ENCODE measurements at regions not wholly inside any gene's neighbourhood (a gene's known extent, or its start where the extent isn't known, plus 50 kb on each side); places are given as distances from the start of the nearest gene placed in this dataset.

DNA sequence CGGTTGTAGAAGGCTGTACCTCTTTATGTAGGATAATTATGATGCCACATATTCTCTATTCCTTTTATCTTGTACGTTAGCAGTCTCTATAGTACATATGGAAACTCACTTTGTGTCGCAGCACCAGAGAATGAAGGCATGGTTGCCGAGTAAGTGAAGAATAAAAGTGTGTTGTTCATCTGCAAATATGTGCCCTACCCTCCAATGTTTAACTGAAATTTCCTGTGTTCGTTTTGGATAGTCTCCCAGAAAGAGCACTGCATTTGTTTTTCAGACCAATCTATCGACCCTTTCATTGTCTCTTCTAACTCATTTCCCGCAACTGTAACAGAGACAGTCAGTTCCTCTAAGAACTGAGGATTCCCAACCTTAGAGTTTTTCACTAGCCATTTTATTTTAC is 592.8 kb downstream of the TUSC7 start:
- Histone ChIP-seq H3K36me3 (no peaks in the 10 kb centered on the region), H3K27me3 (ENCODE audit: low read depth) (no peaks in the 10 kb centered on the region), H3K4me1 (no peaks in the 10 kb centered on the region), H3K4me3 (no peak overlapping the region), H3K9me3 (replicated peaks) (peaks cover 3% of the 10 kb centered on the region), H3K27ac (replicated peaks) (no peak overlapping the region)
- TF ChIP-seq, protein P1, sequence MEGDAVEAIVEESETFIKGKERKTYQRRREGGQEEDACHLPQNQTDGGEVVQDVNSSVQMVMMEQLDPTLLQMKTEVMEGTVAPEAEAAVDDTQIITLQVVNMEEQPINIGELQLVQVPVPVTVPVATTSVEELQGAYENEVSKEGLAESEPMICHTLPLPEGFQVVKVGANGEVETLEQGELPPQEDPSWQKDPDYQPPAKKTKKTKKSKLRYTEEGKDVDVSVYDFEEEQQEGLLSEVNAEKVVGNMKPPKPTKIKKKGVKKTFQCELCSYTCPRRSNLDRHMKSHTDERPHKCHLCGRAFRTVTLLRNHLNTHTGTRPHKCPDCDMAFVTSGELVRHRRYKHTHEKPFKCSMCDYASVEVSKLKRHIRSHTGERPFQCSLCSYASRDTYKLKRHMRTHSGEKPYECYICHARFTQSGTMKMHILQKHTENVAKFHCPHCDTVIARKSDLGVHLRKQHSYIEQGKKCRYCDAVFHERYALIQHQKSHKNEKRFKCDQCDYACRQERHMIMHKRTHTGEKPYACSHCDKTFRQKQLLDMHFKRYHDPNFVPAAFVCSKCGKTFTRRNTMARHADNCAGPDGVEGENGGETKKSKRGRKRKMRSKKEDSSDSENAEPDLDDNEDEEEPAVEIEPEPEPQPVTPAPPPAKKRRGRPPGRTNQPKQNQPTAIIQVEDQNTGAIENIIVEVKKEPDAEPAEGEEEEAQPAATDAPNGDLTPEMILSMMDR (IDR thresholded peaks at IDR 0.05; ENCODE audit: borderline replicate concordance): no peak
- intact Hi-C loops (cut with micrococcal nuclease): no loop called here
- DNase-seq: no peak

GRCh38 chr3:117303443-117303842 is 593.9 kb downstream of the TUSC7 start:
- Histone ChIP-seq H3K4me3 (no peak overlapping the region), H3K27me3 (ENCODE audit: low read depth) (no peaks in the 10 kb centered on the region), H3K36me3 (no peaks in the 10 kb centered on the region), H3K9me3 (replicated peaks) (peaks cover 3% of the 10 kb centered on the region), H3K4me1 (no peaks in the 10 kb centered on the region), H3K27ac (replicated peaks) (no peak overlapping the region)
- DNase-seq: no peak
- TF ChIP-seq, protein P1 (IDR thresholded peaks at IDR 0.05; ENCODE audit: borderline replicate concordance): no peak
- intact Hi-C loops (cut with micrococcal nuclease): no loop called here

GRCh38 chr3:117304681-117305080 is 595.1 kb downstream of the TUSC7 start:
- no peaks in the 10 kb centered on the region for H3K27me3 ChIP-seq (ENCODE audit: low read depth)
- no peaks in the 10 kb centered on the region for H3K4me1 ChIP-seq
- no peaks in the 10 kb centered on the region for H3K9me3 ChIP-seq (replicated peaks)
- no peak overlapping the region for H3K27ac ChIP-seq (replicated peaks)
- TF ChIP-seq, protein P1 (IDR thresholded peaks at IDR 0.05; ENCODE audit: borderline replicate concordance): no peak
- intact Hi-C loops (cut with micrococcal nuclease): no loop called here
- no peak for DNase-seq
- H3K36me3 ChIP-seq: no peaks in the 10 kb centered on the region
- no peak overlapping the region for H3K4me3 ChIP-seq

DNA sequence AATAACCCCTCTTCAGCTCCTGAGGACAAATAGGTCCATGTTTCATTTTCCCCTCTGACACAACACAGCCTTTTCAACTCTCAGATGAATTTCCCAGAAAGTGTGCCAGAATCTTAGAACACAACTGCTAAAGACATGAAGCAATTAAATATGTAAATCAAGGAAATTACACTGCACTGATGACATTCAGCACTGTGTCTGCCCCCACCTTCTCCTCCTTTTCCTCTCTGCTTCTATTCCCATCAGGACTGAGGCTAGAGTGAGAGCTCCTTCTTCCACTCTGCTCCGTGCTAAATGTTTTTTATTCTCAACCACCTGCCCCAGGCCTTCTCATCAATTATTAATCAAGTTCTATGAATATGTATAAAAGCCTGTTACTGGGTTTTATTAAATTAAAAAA is 596.1 kb downstream of the TUSC7 start:
- H3K4me1 ChIP-seq: no peaks in the 10 kb centered on the region
- TF ChIP-seq, protein P1 (IDR thresholded peaks at IDR 0.05; ENCODE audit: borderline replicate concordance): no peak
- H3K27ac ChIP-seq (replicated peaks): no peak overlapping the region
- intact Hi-C loops (cut with micrococcal nuclease): no loop called here
- H3K36me3 ChIP-seq: no peaks in the 10 kb centered on the region
- no peak for DNase-seq
- H3K9me3 ChIP-seq (replicated peaks): no peaks in the 10 kb centered on the region
- no peaks in the 10 kb centered on the region for H3K27me3 ChIP-seq (ENCODE audit: low read depth)
- no peak overlapping the region for H3K4me3 ChIP-seq

DNA sequence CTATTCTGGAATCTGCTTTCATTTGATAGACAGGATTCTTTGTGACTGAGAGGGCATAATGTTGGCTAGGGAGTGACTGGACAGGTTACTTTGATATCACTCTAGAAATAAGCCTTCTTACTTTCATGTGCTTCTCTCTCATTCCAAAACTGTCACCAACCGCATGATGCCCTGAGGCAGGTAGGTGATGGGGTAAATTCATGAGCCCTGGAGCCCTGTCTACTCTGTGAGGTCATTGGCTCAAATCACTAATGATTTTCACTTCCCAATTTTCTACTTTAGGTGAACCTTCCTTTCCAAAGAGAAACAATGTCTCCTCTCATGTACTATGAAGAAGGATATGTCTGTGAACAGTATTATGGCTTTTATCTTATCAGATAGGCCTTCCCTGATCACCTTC is 596.7 kb downstream of the TUSC7 start:
- TF ChIP-seq, protein P1 (IDR thresholded peaks at IDR 0.05; ENCODE audit: borderline replicate concordance): no peak
- intact Hi-C loops (cut with micrococcal nuclease): no loop called here
- Histone ChIP-seq H3K27ac (replicated peaks) (no peak overlapping the region), H3K4me3 (no peak overlapping the region), H3K27me3 (ENCODE audit: low read depth) (no peaks in the 10 kb centered on the region), H3K9me3 (replicated peaks) (no peaks in the 10 kb centered on the region), H3K4me1 (no peaks in the 10 kb centered on the region), H3K36me3 (no peaks in the 10 kb centered on the region)
- no peak for DNase-seq

- H3K4me3 ChIP-seq: no peak overlapping the region
- H3K27me3 ChIP-seq (ENCODE audit: low read depth): no peaks in the 10 kb centered on the region
- H3K4me1 ChIP-seq: no peaks in the 10 kb centered on the region
- no peak overlapping the region for H3K27ac ChIP-seq (replicated peaks)
- H3K9me3 ChIP-seq (replicated peaks): no peaks in the 10 kb centered on the region
- TF ChIP-seq, protein P1 (IDR thresholded peaks at IDR 0.05; ENCODE audit: borderline replicate concordance): no peak
- DNase-seq: no peak
- H3K36me3 ChIP-seq: no peaks in the 10 kb centered on the region
- intact Hi-C loops (cut with micrococcal nuclease): no loop called here
These were observed 598.8 kb downstream of the TUSC7 start for GRCh38 chr3:117308353-117308752.
